GM06990 (cell line): ENCODE measurements at regions not wholly inside any gene's neighbourhood (a gene's known extent, or its start where the extent isn't known, plus 50 kb on each side); places are given as distances from the start of the nearest gene placed in this dataset.
"Not testable (repeated sequence)": the region's sequence is repeated elsewhere in the genome, so short reads cannot be mapped to it uniquely, and the experiment has no call there.

Source experiments
- DNase-seq: peaks from one replicate; pipeline ENCODE4 v3.0.0-alpha.2; 2011; ENCODE audit not compliant: insufficient read length; ENCODE audit errors: extremely low read depth
- H3K27me3 ChIP-seq: replicated peaks from 2 replicates; pipeline ENCODE4 v1.6.0; 2011; ENCODE audit warnings: low read length; ENCODE audit not compliant: control insufficient read depth, insufficient read depth
- H3K36me3 ChIP-seq: 2 replicates; pipeline ENCODE4 v1.5.1; 2011; ENCODE audit warnings: low read length; ENCODE audit not compliant: control insufficient read depth, insufficient read depth
- H3K4me3 ChIP-seq: replicated peaks from 2 replicates; pipeline ENCODE4 v1.5.1; 2011; ENCODE audit warnings: low read depth, mild to moderate bottlenecking, control low read depth, low read length
- TF ChIP-seq, protein P1 (sequence below): IDR thresholded peaks from 2 replicates; pipeline ENCODE4 v1.5.1; 2011; ENCODE audit warnings: low read length, control low read depth, mild to moderate bottlenecking, inconsistent platforms; ENCODE audit not compliant: insufficient read depth, poor library complexity, severe bottlenecking

DNA sequence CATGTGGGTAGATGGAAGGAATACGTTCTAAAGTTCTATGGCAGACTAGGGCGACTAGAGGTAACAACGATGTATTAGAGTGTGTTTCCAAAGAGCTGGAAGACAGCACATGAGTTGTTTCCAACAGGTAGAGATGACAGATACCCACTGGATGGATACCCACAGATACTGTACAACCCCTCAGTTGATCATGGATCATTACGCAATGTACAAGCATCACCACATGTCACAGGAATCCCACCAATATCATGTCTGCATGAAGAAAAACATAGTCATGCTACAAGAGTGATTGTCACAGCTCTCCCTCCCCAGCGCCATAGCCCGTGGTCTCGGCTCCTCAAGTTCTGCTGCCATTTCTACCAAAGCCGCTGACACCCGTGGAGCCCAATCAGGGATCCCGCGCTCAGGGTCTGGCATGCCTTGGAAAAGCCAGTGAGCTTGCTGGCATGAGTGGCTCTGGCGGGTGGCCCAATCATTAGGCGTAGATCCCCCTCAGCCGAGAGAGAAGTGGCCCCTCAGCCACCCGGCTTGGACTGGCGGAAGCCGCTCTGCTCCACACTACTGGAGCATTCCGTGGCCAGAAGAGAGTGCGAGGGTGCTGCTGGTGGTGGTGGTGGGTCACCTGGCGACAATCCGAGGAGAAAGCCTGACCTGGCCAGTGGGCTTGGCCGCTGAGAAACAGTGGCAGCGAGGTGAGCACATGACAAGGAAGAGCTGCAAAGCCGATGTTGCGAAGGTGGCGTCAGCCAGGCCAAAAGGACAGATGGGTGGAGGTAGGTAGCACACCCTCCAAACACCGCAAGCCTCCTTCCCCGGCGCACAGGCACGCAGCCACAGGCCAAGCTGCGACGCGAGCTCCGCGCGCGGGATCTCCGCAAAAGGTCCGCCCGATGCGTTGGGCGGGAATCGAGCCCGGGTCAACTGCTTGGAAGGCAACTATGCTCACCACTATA lies 65.7 kb upstream of the FCGR2A start:
- Histone ChIP-seq H3K4me3 (peak overlapping the region; percentile 60), H3K36me3 (no peaks in the 10 kb centered on the region), H3K27me3 (no peaks in the 10 kb centered on the region)
- DNase-seq: peak; percentile 77
- TF ChIP-seq, protein P1, sequence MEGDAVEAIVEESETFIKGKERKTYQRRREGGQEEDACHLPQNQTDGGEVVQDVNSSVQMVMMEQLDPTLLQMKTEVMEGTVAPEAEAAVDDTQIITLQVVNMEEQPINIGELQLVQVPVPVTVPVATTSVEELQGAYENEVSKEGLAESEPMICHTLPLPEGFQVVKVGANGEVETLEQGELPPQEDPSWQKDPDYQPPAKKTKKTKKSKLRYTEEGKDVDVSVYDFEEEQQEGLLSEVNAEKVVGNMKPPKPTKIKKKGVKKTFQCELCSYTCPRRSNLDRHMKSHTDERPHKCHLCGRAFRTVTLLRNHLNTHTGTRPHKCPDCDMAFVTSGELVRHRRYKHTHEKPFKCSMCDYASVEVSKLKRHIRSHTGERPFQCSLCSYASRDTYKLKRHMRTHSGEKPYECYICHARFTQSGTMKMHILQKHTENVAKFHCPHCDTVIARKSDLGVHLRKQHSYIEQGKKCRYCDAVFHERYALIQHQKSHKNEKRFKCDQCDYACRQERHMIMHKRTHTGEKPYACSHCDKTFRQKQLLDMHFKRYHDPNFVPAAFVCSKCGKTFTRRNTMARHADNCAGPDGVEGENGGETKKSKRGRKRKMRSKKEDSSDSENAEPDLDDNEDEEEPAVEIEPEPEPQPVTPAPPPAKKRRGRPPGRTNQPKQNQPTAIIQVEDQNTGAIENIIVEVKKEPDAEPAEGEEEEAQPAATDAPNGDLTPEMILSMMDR: no peak

DNA sequence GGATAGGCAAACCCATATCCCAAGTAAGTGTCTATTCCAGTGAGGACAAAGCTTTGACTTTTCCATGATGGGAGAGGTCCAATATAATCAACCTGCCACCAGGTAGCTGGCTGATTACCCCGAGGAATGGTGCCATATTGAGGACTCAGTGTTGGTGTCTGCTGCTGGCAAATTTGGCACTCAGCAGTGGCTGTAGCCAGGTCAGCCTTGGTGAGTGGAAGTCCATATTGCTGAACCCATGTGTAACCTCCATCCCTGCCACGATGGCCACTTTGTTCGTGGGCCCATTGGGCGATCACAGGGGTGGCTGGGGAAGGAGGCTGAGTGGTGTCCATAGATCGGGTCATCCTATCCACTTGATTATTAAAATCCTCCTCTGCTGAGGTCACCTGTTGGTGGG lies 65.5 kb upstream of the CFAP126 start:
- H3K27me3 ChIP-seq, DNase-seq, H3K4me3 ChIP-seq, H3K36me3 ChIP-seq: not testable (repeated sequence)

DNA sequence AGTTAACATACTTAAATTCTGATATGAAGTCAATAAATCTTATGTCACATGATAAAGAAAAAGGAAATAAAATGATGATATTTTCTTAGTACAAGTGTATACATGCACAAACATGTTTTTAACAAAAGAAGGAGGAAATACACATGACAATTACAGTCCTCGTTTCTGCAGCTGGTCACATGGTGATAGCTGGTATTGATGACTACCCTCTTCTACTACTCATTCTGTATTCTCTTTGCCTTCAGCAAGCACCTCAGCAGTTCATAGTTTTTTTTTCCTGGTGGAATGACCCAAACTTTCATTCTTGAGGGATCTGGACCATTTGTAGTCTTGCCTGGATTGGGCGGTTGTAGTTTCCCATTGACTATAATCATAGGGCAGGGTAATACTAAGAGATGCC lies 64.4 kb upstream of the CFAP126 start:
- TF ChIP-seq, protein P1: no peak
- Histone ChIP-seq H3K36me3 (no peaks in the 10 kb centered on the region), H3K4me3 (no peak overlapping the region), H3K27me3 (no peaks in the 10 kb centered on the region)
- no peak for DNase-seq

DNA sequence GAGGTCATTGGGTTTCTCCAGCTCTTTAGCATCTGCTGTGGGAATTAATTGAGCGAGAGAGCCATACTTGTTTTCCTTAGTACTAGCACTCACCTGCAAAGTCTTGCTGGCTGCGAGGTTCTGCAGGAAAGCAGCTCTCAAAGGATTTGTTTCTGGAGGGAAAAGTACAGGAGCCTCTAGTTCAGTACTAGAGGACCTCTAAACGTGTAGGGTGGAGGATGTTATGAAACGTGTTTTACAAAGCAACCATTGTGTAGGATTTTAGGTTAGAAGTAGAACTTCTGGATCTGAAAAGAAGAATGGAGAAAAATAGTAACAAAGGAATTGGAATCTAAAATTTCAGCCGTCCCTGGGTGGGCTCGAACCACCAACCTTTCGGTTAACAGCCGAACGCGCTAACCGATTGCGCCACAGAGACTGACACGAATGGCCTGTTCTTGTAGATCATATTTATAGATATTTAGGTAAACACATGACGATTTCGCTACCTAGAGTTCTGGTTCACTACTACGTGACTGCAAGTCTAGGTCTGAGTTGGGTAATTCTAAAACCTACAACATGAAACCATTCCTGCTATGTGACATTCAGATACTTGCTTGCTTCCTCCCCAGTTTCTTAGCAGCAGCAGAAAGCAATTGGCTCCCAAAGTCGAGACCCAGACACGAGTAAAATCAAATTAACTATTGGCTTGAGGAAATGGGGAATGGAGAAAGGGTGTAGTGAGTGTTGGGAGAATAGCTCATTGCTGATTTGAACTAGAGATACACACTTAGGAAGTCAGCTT lies 60.2 kb upstream of the CFAP126 start:
- no peak overlapping the region for H3K4me3 ChIP-seq
- no peaks in the 10 kb centered on the region for H3K27me3 ChIP-seq
- no peaks in the 10 kb centered on the region for H3K36me3 ChIP-seq
- peak; percentile 66 for DNase-seq
- TF ChIP-seq, protein P1: no peak

DNA sequence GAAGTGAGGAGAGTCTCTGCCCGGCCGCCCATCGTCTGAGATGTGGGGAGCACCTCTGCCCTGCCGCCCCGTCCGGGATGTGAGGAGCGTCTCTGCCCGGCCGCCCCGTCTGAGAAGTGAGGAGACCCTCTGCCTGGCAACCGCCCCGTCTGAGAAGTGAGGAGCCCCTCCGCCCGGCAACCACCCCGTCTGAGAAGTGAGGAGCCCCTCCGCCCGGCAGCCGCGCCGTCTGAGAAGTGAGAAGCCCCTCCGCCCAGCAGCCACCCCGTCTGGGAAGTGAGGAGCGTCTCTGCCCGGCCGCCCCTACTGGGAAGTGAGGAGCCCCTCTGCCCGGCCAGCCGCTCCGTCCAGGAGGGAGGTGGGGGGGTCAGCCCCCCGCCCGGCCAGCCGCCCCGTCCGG lies 55.2 kb upstream of the CFAP126 start:
- H3K36me3 ChIP-seq, DNase-seq, H3K27me3 ChIP-seq, H3K4me3 ChIP-seq: not testable (repeated sequence)

DNA sequence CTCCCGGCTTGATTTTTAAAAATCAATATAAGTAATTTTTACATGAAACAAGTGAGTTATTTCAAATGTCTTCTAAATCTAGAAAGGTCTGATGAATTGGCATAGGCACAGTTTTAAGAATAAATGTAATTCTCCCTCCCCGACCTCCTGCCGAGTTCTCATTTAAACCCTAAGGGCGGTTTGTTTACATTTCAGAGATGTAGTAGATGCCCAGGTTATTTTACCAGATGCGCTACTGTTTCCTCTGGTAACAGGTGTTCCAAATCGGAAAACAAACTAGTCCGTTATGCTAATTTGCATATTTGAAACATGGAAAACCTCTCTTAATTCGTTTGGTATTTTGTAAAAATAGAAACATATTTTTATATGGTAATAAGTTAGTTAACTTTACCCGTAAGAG lies 53.8 kb upstream of the CFAP126 start:
- Histone ChIP-seq H3K36me3 (no peaks in the 10 kb centered on the region), H3K4me3 (no peak overlapping the region), H3K27me3 (no peaks in the 10 kb centered on the region)
- DNase-seq: no peak
- TF ChIP-seq, protein P1: no peak
